ENCODE measurements at regions not wholly inside any gene's neighbourhood (a gene's known extent, or its start where the extent isn't known, plus 50 kb on each side); places are given as distances from the start of the nearest gene placed in this dataset.
A peak's percentile ranks its signal among the peaks of the same experiment; 100 is the strongest.
"Not testable (repeated sequence)": the region's sequence is repeated elsewhere in the genome, so short reads cannot be mapped to it uniquely, and the experiment has no call there.

DNA sequence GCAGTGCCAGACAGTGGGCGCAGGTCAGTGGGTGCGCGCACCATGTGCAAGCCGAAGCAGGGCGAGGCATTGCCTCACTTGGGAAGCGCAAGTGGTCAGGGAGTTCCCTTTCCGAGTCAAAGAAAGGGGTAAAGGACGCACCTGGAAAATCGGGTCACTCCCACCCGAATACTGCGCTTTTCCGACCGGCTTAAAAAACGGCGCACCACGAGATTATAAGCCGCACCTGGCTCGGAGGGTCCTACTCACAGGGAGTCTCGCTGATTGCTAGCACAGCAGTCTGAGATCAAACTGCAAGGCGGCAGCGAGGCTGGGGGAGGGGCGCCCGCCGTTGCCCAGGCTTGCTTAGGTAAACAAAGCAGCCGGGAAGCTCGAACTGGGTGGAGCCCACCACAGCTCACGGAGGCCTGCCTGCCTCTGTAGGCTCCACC lies 77.9 kb downstream of the NR4A2 start:
- DNase-seq, result peak; percentile 28 to 62

DNA sequence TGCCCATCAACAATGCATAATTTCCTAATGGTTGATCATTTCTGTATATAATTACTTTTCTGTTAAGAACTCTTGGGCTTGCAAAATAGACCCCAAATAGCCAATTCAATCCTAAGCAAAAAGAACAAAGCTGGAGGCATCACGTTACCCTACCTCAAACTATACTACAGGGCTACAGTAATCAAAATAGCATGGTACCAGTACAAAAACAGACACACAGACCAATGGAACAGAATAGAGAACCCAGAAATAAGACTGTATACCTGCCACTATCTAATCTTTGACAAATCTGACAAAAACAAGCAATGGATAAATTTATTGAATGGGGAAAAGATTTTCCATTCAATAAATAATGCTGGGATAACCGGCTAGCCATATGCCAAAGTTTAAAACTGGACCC lies 78.8 kb downstream of the NR4A2 start:
- DNase-seq, result no peak

DNA sequence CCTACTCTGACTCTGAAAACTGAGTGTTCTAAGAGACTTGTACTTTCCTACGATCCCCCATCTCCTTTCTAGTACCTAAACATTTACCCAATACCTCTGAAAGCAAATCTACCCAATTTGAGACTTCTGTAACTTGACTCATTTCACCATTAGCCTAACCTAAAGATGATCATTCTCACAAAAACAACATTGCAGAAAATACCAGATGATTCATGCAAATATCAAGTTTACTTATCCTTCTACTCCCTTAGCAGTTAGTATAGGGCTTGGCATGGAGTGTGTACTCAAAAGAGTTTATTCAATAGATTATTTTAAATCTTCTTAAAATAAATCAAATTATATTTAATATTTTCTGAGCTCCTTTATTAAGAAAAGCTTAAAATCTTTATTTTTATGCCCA lies 89.6 kb downstream of the NR4A2 start:
- DNase-seq, result no peak

DNA sequence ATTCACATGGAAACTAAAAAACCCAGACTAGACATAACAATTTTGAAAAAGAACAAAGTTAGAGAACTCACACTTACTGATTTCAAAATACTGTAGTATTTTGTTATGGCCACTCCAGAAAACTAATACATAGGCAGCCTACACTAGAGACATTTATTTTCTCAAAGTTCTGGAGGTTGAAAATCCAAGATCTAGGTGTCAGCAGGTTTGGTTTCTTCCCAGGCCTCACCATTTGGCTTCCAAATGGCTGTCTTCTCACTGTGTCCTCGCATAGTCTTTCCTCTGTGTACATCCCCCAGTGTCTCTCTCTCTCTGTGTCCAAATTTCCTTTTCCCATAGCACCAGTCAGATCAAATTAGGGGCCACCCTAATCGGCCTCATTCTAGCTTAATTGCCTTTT lies 95.0 kb downstream of the NR4A2 start:
- DNase-seq, result no peak

DNA sequence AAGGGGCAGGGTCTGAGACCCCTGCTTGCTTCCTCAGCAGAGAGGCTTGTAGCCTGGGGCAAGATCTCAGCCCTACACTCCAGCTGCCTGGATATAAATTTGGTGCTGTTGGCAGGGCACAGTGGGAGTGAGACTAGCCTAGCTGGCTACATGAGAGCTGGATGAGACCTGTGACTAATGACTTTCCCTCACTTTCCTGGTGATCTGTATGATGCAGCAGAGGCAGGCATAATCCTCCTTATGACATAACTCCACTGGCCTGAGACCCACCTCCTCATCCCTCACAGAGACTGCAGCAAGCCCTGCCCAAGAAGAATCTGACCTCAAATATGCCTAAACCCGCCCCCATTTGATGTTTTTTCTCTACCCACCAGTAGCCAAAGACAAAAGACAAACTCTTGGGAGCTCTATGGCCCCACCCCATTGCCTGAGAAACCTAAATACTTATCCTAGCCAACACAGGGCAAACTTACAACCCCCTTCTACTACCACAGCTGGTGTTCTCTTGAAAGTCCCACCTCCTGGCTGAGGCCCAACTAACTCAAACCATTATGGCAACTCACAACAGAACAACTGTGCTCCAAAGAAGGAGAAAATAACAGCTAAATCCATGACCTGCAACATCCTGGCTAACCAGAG lies 102.7 kb downstream of the NR4A2 start:
- DNase-seq, result peak in 1 of 2 experiments; percentile 8

DNA sequence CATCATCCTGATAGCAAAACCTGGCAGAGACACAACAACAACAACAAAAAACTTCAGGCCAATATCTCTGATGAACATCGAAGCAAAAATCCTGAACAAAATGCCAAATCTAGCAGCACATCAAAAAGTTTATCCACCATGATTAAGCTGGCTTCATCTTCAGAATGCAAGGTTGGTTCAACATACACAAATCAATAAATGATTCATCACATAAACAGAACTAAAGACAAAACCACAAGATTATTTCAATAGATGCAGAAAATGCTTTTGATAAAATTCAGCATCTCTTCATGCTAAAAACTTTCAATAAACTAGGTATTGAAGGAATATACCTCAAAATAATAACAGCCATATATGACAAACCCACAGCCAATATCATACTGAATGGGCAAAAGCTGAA lies 109.2 kb downstream of the NR4A2 start:
- not testable (repeated sequence) for DNase-seq

DNA sequence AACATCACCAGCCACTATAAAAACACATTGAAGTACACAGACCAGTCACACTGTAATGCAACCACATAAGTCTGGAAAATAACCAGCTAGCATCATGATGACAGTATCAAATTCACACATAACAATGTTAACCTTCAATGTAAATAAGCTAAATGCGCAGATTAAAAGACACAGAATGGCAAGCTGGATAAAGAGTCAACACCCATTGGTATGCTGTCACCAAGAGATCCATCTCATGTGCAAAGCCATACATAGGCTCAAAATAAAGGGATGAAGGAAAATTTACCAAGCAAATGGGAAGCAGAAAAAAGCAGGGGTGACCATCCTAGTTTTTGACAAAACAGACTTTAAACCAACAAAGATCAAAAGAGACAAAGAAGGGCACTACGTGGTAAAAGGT lies 110.8 kb downstream of the NR4A2 start:
- DNase-seq, result no peak

DNA sequence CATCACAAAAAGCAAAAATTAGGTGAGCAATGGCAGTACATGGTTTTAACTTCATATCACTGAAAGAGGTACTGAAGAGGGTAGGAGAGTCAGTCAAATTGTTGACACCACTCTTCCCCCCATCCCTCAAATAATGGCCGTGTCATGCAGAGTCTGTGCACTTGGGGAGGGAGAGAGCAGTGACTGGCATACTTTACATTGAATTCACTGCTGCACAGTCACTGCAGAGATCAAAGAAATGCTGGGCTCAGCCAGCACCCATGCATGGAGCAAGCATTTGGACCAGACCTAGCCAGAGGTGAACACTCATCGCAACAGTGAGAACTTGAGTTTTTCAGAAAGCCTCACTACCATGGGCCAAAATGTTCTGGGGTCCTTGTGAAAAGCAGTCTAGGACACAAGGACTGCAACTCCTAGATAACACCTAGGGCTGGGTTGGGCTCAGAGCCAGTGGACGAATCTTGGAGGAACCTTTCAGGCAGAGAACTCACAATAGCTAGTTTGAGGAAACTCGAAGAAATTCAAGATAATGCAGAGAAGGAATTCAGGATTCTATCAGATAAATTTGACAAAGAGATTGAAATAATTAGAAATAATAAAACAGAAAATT lies 112.9 kb downstream of the NR4A2 start:
- DNase-seq, result no peak

DNA sequence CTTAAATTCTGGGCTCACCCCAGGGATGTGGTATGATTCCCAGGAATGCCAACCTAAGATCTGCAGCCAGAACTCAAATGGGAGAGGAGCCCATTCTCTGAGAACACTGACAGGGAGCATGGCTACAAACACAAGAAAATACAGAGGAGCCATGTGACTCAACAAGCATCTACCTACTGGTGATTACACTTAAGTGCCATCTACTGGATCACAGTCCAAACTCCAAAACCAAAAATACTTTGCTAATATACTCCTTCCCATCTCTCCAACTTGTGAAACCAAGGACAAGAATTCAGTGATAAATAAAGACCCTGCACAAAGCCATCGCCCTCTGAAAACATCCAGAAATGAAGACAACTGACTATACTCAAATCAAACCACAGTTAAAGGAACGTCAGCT lies 116.9 kb downstream of the NR4A2 start:
- DNase-seq, result no peak

DNA sequence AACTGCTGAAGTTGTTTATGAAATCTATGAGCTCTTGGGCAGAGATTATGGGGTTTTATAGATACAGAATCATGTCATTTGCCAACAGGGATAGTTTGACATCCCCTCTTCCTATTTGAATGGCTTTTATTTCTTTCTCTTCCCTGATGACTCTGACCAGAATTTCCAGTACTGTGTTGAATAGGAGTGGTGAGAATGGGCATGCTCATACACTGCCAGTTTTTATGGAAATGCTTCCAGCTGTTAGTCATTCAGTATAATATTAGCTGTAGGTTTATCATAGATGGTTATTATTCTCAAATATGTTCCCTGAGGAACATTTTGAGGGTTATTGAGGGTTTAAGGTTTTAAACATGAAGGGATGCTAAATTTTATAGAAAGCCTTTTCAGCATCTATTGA lies 121.2 kb downstream of the NR4A2 start:
- DNase-seq, result no peak

DNA sequence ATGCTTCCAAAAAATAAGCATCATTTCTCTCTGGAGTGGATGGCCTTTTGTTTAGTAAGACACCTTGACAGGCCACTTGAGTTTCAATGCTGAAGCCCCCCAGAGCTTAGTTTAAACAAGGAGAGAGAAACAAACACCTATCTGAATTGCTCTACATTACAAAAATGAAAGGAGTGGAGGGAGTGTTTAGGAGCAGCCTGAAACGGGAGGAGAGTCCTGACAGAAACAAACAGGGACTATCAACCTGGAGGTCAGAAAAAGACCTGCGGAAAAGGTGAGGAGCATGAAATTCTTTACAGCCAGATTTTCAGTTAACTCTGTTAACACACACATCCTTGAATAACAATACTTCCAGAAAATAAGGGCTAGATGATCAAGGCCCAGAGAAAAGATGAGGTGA lies 126.2 kb downstream of the NR4A2 start:
- DNase-seq, result no peak

DNA sequence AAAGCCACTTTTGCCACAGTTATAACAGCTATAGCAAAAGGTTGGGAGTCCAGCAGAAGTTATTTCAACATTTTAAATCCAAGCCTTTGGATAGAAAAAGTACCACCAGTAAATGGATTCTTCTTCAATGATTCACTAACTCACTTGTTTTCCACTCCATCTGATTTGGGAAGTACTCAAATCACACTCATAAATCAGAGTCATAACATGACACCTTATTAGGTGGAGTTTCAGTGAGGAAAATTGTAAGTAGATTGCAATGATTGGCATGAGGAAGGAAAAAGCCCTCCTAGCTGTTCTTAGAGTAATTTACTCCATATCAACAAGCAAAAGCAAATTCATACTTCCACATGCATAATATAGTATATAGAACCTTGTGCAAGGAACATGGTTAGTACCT lies 132.9 kb downstream of the NR4A2 start:
- DNase-seq, result no peak

DNA sequence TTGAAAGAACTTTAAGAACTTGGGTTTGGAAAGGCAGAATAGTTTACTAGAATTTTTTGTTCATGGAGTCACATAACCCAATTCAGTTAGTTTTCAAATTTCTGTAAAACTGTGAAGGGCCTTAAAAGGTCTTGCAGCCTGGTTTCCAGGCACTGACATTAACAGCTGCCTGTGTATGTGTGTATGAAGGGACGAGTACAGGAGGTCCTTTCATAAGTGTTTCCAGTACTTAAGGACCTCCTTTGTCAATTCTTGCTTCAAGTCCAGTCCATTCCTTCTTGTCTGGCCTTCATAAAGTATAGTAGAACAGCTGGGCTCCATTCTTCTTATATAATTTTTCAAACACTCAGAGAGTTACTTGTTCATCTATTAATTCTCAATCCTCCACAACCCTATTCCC lies 136.5 kb downstream of the NR4A2 start:
- DNase-seq, result no peak

DNA sequence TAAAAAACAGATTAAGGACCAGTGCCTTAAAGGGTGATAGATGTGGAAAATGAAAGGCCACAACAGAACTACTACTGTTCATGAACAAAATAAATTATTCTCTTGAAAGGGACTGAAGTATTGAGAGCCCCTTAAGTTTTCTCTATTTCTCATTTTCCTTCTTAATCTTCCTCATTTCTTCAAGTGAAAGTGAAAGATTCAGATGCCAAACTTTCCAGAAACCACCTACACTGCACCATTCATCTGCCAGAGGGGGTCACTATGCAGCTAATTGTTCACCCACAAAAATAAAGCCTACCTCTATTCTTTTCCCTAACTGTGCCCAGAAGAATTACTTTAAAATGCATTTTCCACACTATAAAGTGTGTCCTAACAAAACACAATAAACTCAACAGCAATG lies 140.1 kb downstream of the NR4A2 start:
- no peak for DNase-seq

DNA sequence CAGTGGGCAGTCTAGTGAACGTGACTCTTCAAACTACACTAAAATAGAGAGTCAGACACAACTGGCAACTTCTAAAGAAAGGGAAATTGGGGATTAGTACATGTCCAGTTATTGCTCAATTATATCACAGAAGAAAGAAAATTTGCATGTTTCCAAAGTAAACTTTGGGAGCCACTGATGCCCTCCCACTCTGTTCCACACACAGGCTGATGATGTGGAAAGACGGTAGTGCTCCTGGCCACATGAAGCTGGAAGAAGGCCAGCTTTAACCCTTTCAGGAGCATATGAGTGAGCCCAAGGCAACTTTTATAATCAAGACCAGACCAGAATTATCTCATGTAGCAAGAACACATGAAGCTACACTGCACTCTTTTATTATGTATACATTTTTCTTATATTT lies 141.0 kb downstream of the NR4A2 start:
- DNase-seq, result peak in 1 of 2 experiments; percentile 3

DNA sequence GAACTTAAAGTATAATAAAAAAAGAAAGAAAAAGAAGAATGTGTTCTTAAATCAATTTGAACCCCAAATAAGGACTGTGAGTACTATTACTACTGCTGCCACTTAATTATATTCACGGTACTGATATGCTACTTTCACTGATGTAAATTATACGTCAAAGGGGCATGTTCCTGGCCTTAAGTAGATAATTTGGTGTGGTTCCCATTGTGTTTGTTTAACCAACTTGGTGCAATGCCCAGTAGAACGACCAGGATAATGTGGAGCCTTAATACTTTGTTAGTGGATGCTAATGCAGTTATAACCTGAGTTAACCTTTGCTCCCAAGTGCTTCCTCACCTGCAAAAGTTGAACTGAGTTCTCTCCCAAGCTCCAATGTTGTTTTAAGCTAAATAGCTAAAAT lies 142.0 kb downstream of the NR4A2 start:
- peak in 1 of 2 experiments; percentile 75 for DNase-seq

DNA sequence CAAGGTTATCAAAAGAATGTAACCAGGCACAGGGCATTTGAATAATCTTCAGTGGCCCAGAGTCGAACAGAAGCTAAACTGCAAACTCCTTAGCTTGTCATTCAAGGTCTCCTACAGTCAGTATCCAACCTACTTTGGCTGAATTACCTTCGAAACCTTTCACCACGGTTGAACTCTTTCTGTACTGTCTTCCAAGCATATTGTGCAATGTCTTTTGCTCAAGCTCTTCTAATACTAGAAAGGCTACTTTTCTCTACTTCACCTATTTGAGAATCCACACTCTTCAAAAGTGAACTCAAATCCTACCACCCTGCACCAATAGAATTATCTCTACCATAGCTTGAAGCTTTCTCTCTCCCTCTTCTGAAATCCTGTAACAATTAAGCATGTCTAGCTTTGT lies 142.9 kb downstream of the NR4A2 start:
- DNase-seq, result no peak

DNA sequence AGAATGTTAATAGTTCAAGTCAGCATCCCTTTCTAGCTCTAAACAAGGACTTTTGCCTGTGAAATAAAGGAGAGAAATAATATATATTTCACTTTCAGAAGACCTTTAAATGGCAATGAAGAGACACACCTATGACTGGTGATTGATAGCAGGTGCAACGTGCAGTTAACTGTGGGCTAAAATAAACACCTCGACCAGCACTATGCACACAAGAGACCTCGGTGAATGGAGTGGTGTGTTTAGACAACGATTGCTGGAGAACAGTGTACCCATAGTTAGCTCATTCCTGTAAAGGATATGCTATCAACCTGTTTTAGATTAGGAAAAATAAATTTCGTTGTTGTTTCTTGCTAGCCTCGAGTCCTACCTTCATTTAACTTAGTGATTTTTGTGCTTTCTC lies 143.4 kb downstream of the NR4A2 start:
- DNase-seq, result peak; percentile 50 to 89

DNA sequence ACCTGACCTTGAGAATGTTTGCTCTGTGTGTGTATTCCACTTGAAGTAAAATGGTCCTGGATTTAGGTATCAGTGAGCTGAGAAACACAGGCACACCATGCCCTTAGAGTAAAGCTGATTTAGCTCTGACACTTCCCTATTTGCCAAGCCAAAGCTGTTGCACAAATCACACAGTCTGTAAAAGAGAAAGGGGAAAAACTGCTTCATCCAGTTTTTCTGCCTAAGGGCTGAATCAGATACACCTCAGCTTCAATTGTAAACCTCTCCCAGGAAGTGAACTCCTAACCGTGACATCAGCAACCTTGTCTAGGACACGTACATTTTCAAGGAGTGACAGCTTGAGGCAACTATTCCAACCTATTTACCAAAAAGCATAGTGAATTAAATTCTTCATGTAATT lies 150.4 kb downstream of the NR4A2 start:
- peak; percentile 43 to 82 for DNase-seq

DNA sequence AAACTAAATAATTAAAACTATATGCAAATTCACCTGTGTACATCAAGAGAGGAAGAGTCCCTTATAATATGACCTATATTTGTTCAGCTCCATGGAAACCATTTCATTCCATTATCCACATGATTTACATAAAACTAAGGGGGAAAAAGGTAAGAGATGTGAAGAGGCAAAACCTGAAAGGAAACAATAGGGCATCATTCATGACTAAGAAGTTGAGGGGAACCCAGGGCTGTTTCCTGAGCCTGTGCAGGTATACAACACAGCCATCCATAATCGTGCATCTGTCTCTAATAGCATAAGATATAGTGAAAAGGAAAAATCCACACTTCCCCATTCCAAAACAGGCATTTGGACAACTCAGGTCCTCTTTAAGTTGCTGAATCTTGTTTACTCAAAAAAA lies 151.3 kb downstream of the NR4A2 start:
- no peak for DNase-seq

DNA sequence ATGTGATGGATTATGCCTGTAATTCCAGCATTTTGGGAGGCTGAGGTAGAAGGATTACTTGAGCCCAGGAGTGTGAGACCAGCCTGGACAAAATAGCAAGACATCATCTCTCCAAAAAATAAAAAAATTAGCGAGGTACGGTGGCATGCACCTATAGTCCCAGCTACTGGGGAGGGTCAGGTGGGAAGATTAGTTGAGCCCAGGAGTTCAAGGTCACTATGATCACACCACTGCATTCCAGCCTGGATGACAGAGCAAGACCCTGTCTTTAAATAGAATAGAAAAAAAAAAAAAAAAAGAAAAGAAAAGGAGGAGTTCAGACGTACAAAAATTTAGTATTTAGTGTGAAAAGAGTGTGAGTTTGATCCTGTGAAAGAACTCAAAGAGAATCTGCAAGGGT lies 154.9 kb downstream of the NR4A2 start:
- no peak for DNase-seq

DNA sequence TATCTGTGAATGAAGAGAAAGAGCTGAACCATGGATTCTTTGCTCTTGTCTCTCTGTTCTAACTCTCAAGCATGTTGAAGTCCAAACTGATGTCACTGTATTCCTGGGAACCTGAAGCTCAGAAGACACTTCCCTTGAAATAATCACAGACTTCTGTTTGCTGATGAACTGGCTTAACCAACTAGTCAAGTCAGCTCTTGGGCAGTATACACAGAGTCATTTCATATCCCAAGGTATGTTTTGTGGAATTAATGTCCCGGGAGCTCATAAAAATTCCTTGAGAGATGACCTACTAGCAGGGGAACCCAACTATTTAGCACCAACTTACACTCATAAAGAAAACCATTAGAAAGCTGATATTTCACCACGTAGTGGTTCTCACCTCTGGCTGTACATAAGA lies 156.6 kb downstream of the NR4A2 start:
- DNase-seq, result no peak

DNA sequence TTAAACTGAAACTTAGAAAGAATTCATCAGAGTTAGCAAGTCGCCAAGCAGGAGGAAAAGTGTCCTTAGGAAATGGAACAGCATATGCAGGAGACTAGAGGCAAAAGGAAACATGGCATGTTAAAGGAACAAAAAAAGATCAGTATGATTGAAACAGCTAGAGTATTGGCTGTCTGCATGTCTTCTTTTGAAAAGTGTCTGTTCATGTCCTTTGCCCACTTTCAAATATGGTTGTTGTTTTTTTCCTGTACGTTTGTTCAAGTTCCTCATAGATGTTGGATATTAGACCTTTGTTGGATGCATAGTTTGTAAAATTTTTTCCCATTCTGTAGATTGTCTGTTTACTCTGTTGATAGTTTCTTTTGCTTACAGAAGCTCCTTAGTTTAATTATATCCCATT lies 161.6 kb downstream of the NR4A2 start:
- no peak for DNase-seq

DNA sequence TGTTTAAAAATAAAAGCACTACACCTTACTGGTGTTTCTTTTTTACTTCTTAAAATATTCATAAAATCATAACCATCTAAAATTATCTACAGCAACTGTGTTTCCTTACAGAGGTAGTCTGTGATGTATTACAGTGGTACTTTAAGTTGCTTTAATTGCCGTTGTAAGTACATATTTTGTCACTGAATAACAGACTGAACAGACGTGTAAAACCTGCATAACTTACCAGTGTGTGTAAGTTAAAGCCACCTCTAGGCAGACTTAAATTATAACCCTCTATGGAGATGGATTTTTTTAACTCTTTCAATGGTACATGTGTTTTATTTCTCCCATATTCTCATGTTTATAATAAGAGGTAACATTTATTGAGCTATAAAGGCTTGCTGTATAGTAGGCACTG lies 166.8 kb downstream of the NR4A2 start:
- DNase-seq, result no peak

DNA sequence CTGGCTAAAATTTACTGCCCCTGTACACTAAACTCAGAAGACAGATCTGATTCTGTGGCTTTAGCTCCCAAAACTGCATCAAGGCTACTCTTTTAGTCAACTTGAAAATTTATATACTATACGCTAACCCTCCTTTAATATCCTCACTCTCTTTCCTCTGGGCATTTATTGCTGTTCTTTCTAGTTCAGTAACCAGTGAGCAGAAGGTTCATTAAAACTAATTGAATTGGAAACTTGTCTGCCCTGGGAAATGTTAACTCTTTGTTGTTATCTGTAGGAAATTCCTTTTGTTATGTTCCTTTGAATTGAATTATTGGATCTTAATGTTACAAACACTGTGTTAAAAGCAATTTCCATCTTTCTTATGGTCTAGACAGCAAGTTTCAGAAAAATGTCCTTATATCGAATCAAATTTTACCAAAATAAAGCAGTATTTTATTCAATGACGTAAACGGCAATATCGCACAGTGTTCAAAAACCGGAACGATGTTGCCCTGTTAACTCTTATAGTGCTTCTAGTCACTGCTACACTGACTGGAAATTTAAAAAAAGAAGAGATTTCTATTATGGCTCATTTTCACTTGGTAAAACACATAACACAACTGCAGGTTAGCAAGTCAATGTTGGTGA lies 168.3 kb downstream of the NR4A2 start:
- no peak for DNase-seq
